BE2C (cell line): ENCODE measurements at regions not wholly inside any gene's neighbourhood (a gene's known extent, or its start where the extent isn't known, plus 50 kb on each side); places are given as distances from the start of the nearest gene placed in this dataset.

Experiments
- DNase-seq: peaks from one replicate; pipeline ENCODE4 v3.0.0-alpha.2; 2020
- H3K27me3 ChIP-seq: fragments of 250-450 bp; sonication (Bioruptor Pico); 2 replicates; pipeline ENCODE4 v1.5.1; 2020; ENCODE audit warnings: mild to moderate bottlenecking
- H3K36me3 ChIP-seq: fragments of 250-450 bp; sonication (Bioruptor Pico); 2 replicates; pipeline ENCODE4 v1.5.1; 2020; ENCODE audit warnings: mild to moderate bottlenecking
- H3K4me1 ChIP-seq: fragments of 250-450 bp; sonication (Bioruptor Pico); 2 replicates; pipeline ENCODE4 v1.5.1; 2020
- H3K4me3 ChIP-seq: 2 replicates; pipeline ENCODE4 v1.5.1; 2011; ENCODE audit warnings: low read depth, low read length
- H3K9me3 ChIP-seq: fragments of 250-450 bp; sonication (Bioruptor Pico); 2 replicates; pipeline ENCODE4 v1.5.1; 2020
- TF ChIP-seq, protein P1 (sequence below): IDR thresholded peaks from 2 replicates; pipeline ENCODE4 v1.5.1; 2012; ENCODE audit warnings: mild to moderate bottlenecking, low read depth, low read length

DNA sequence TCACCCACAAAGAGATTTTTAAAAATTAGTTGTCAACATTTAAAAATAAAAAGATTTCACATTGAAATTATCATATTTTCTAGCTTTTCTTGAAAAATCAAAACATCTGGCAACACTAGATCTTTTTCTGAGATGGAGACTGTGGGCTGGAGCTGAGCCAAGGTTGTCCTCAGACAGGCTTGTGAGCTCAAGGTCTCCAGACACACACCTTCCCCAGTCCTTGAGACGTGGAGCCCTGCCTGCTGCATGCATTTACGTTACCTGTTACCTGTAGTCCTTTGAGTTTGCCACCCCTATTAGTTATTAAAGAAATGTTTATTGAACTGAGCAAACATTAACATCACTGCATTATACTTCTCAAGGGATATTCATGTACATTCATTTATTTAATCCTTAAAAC is 87.5 kb upstream of the TLE1 start:
- peaks cover 1% of the 10 kb centered on the region; the same call in 1 of the 2 replicates for H3K4me1 ChIP-seq
- no peak for DNase-seq

DNA sequence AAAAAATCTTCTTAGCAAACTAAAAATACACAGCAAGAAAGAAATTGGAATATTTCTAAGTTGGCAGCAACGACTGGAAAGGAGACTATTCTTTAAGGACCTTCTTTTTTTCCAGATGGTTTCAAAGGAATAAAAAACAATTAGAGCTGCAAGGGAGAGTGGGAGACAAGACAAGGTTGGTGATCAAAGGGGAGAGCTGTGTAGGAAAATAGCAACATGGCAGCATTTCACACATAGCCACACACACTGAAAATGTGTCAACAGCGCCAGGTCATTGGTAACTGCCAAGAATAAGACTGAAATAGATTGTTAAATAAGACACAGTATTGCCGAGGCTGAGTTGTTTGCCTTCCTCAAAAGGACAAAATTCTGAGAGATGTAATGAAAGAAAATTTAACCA is 88.1 kb upstream of the TLE1 start:
- TF ChIP-seq, protein P1, sequence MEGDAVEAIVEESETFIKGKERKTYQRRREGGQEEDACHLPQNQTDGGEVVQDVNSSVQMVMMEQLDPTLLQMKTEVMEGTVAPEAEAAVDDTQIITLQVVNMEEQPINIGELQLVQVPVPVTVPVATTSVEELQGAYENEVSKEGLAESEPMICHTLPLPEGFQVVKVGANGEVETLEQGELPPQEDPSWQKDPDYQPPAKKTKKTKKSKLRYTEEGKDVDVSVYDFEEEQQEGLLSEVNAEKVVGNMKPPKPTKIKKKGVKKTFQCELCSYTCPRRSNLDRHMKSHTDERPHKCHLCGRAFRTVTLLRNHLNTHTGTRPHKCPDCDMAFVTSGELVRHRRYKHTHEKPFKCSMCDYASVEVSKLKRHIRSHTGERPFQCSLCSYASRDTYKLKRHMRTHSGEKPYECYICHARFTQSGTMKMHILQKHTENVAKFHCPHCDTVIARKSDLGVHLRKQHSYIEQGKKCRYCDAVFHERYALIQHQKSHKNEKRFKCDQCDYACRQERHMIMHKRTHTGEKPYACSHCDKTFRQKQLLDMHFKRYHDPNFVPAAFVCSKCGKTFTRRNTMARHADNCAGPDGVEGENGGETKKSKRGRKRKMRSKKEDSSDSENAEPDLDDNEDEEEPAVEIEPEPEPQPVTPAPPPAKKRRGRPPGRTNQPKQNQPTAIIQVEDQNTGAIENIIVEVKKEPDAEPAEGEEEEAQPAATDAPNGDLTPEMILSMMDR: no peak
- no peaks in the 10 kb centered on the region for H3K36me3 ChIP-seq
- DNase-seq: no peak
- H3K4me3 ChIP-seq: no peak overlapping the region
- H3K9me3 ChIP-seq: no peaks in the 10 kb centered on the region
- no peaks in the 10 kb centered on the region for H3K27me3 ChIP-seq
- no peaks in the 10 kb centered on the region for H3K4me1 ChIP-seq

More for the DNA sequence above, 87.5 kb upstream of the TLE1 start:
- Histone ChIP-seq H3K4me3 (no peak overlapping the region), H3K36me3 (no peaks in the 10 kb centered on the region), H3K27me3 (no peaks in the 10 kb centered on the region), H3K9me3 (no peaks in the 10 kb centered on the region)
- TF ChIP-seq, protein P1: no peak

DNA sequence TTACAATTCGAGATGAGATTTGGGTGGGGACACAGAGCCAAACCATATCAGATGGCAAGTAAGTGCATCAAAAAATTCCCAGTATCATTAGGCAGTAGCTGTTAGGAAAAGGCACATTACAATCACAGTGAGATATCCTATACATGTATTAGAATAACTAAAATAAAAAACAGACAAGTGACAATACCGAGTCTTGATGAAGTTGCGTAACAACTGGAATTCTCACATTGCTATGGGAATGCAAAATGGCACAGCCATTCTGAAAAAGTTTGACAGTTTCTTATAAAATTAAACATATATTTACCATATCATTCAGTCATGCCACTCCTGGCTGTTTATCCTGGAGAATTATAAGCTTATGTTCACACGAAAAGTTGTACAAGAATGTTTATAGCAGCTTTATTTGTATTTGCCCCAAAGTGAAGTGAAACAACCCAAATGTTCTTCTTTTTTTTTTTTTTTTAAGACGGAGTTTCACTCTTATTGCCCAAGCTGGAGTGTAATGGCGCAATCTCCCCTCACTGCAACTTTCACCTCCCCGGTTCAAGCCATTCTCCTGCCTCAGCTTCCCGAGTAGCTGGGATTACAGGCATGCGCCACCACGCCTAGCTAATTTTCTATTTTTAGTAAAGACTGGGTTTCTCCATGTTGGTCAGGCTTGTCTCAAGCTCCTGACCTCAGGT is 93.1 kb upstream of the TLE1 start:
- DNase-seq: no peak
- no peaks in the 10 kb centered on the region for H3K27me3 ChIP-seq
- H3K9me3 ChIP-seq: no peaks in the 10 kb centered on the region
- H3K4me1 ChIP-seq: no peaks in the 10 kb centered on the region
- H3K36me3 ChIP-seq: no peaks in the 10 kb centered on the region
- TF ChIP-seq, protein P1: no peak
- no peak overlapping the region for H3K4me3 ChIP-seq

DNA sequence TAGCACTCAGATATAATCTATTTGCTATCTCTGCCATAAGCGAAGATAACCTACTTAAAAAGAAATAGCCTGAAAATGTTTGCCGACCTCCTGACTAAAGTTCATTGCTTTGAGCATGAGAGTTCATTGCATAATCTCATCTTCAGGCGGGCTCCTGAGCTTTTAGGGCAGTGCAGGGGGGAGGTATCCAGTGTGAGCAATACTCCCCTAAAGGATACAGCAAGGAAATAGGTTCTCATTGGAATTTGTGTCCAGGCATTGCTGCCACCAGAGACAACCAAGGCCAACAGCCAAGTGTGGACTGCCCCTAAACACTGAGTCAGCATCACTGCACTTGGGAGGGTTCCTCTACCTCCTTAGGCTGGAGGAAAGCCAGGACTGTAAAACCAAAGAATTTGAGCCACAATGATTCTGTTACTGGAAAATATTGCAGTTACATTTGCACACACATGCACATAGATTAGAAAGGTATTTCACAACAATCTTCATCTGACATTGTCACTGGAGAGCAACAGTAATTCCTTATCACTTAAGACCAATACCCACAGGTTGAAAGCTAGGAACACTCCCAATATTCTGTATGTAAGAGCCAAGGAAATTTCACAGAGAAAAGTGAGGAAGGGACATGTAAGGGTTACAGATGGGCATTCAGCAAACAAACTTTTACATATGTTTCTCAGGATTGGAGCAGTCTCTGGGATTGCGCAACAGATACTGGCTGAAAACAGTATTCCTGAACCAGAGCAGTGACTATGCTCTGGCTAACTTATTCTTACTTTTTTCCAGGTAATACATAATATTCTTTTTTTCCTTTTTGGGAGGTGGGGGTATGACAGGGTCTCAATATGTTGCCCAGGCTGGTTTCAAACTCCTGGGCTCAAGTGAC is 98.6 kb upstream of the TLE1 start:
- Histone ChIP-seq H3K4me1 (no peaks in the 10 kb centered on the region), H3K4me3 (no peak overlapping the region), H3K36me3 (no peaks in the 10 kb centered on the region), H3K27me3 (no peaks in the 10 kb centered on the region), H3K9me3 (no peaks in the 10 kb centered on the region)
- DNase-seq: no peak
- TF ChIP-seq, protein P1: no peak

DNA sequence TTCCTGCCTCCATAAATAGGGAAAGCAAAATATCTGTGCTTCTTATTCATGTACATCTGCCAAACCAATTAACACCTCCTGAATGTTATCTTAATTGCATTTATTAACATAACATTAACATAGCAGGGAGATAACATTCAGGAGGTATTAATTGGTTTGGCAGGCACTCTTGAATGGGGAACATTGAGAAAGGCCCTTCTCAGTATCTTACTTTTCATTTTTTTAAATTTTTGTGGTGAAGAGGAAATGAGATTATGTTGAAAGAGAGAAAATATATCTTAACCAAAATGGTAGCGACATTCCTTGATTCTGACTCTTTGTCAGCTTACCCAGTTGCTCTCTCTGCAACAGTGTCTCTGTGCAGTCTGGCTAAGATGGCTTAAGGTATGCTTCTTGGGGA is 100.4 kb upstream of the TLE1 start:
- no peaks in the 10 kb centered on the region for H3K27me3 ChIP-seq
- no peaks in the 10 kb centered on the region for H3K36me3 ChIP-seq
- DNase-seq: no peak
- H3K4me1 ChIP-seq: no peaks in the 10 kb centered on the region
- H3K9me3 ChIP-seq: no peaks in the 10 kb centered on the region
- no peak overlapping the region for H3K4me3 ChIP-seq
- TF ChIP-seq, protein P1: no peak

DNA sequence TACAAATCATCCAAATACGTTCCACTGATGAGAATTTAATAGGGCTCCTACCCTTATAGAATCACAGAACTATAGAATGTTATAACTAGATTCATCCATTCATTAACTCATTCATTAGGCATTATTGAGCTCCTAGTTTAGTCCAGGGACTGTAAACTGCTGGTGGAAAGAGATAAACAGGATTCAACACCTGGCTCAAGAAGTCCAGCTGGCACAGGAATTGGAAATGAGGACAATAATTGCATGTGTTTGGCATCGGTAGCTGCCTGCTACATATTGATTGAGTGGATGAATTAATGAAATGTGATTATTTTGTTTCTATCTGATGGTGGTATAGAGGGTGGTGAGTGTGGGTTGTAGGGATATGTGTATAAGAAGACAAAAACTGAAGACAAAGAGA is 100.8 kb upstream of the TLE1 start:
- Histone ChIP-seq H3K4me3 (no peak overlapping the region), H3K9me3 (no peaks in the 10 kb centered on the region), H3K4me1 (no peaks in the 10 kb centered on the region), H3K27me3 (no peaks in the 10 kb centered on the region), H3K36me3 (no peaks in the 10 kb centered on the region)
- TF ChIP-seq, protein P1: no peak
- no peak for DNase-seq
